ENCODE measurements at regions not wholly inside any gene's neighbourhood (a gene's known extent, or its start where the extent isn't known, plus 50 kb on each side); places are given as distances from the start of the nearest gene placed in this dataset.

DNA sequence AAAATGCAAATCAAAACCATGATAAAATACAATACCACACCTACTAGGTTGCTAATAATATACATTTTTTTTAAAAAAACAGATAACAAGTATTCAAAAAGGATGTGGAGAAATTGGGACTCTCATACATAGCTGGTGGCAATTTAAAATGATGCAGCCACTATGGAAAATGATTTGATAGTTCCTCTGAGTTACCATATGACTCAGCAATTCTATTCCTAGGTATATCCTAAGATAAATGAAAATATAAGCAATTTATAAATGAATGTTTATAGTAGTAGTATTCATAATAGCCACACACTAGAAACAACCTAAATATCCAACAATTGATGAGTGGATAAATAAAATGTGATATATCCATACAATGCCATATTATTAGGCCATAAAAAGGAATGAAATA lies 210.2 kb downstream of the MREG start:
- TF ChIP-seq, protein P1, sequence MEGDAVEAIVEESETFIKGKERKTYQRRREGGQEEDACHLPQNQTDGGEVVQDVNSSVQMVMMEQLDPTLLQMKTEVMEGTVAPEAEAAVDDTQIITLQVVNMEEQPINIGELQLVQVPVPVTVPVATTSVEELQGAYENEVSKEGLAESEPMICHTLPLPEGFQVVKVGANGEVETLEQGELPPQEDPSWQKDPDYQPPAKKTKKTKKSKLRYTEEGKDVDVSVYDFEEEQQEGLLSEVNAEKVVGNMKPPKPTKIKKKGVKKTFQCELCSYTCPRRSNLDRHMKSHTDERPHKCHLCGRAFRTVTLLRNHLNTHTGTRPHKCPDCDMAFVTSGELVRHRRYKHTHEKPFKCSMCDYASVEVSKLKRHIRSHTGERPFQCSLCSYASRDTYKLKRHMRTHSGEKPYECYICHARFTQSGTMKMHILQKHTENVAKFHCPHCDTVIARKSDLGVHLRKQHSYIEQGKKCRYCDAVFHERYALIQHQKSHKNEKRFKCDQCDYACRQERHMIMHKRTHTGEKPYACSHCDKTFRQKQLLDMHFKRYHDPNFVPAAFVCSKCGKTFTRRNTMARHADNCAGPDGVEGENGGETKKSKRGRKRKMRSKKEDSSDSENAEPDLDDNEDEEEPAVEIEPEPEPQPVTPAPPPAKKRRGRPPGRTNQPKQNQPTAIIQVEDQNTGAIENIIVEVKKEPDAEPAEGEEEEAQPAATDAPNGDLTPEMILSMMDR (IDR thresholded peaks at IDR 0.05; ENCODE audit: low read length), result no peak
- no peak for TF ChIP-seq EZH2 (IDR thresholded peaks at IDR 0.05; ENCODE audit: borderline replicate concordance, low read length)
